NCI-H187 (cell line): ENCODE measurements at regions not wholly inside any gene's neighbourhood (a gene's known extent, or its start where the extent isn't known, plus 50 kb on each side); places are given as distances from the start of the nearest gene placed in this dataset.

Experiments
- DNase-seq, 2 experiments: peaks; one replicate each; lab custom pipeline; 2025; lab: John Stamatoyannopoulos, UW

DNA sequence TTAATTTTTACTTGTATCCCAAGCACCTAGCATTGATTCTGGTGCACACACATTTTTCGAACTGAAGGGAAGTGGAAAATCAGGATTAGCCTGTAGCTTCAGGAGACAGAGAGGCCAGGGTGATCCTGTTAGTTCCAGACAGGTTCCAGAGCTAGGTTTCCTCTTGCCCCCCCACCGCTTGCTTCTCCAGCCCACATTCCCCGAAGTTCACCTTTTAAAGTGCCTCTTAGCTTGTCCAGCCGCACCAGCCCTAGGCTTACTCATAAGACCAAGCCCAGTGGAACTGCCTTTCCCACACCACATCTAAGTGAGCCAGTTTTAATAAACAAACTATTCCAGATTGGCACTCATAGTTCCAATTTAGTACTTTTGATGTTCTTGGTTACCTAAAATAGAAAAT lies 898.6 kb upstream of the KLHL29 start:
- DNase-seq: no peak

DNA sequence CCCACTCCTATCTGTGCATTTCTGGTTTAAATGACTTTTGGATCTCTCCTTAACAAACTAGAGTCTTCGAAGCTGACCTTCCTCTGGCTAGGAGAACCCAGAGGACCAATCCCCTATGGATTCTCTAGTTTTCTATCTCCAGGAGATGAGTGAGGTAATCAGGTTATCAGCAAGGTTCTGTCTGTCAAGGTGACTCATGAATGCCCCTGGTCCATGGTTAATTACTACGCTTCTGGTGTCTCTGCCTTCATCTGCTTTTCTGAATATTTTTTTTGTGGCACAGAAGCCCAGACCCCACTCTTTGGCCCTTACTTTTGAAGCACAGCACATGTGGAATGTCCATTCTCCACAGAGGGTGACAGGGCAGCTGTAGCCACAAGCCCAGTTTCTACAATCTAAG lies 897.9 kb upstream of the KLHL29 start:
- no peak for DNase-seq

DNA sequence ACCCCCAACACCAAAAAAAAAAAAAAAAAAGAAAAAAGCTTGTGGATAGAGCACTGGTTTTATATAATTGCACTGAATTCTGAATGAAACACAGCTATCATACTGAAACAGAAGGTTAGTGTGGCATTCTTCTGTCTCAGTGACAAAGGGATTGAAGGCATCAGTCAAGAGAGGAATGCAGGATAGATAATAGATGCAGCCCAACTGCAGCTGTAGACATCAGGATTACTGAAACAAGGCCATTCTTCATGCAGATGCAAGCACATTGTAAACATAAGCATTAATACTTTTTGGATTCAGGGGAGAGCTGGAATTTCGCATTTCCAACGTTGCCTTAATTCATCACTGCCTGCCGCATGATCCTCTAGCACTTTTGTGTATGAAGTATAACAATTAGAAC lies 897.4 kb upstream of the KLHL29 start:
- DNase-seq: no peak

DNA sequence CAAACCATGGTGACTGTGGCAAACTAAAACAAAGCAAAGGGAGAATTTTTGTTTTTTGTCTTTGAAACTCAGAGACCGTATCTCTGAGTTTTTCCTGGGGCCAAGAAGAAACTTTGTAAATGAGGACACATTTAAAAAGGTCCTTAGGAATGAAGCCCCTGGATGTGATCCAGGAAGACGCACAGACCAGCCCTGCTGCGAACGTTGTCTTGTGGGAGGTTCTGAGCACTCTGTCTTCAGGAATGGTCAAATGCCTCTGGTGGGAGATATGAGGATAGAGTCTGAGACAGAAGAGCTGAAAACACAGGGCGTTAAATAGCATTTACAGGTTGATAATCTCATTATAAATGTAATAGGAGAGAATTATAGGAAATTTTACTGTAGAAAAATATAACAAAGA lies 893.5 kb upstream of the KLHL29 start:
- DNase-seq: no peak

DNA sequence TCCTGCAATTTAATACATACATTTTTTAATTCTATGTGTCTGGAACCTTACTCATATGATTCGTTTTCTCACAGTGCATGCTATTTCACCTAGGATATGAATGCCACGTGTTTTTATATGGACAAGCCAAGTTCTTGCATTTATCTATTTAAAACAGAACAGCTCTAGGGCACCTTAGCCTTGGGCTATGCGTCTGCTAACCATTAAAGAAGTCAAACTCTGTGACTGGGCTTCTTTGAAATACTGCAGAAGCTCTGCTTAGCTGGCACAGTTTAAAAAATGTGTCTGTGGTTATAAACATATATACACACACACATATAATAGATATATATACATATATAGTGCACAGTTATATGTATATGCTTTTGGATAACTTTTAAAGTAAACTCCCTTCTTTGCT lies 890.8 kb upstream of the KLHL29 start:
- no peak for DNase-seq

DNA sequence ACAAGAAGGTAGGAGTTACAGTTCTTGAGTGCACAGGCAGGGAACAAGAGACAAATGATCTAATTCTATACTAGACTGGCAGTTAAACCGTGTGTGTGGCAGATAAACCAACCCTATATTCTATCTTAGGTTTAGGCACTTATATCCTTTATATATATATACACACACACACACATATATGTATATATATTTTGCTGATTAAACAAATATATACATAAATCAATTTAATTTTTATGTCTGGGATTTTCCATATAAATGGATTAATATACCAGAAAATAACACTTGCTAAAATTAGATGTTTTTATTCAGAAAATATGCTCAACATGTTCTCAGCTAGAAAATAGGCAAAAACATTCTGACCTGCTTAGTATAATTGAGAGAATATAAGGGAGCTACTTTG lies 887.9 kb upstream of the KLHL29 start:
- no peak for DNase-seq

DNA sequence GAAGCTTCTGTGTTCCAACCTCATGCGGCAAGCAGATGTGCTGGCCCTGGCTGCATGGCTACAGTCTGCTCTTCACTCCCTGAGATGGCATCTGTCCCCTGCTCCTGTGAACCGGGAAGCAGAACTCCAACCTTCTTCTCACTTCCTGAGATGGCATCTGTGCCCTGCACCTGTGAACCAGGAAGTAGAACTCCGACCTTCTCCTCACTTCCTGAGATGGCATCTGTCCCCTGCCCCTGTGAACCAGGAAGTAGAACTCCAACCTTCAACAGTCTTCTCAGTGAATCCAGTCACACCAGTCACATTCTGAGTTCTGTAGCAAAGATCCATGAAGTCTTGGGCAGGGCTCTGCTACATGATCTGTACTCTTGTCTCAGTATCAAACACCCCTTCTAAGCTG lies 887.2 kb upstream of the KLHL29 start:
- no peak for DNase-seq

DNA sequence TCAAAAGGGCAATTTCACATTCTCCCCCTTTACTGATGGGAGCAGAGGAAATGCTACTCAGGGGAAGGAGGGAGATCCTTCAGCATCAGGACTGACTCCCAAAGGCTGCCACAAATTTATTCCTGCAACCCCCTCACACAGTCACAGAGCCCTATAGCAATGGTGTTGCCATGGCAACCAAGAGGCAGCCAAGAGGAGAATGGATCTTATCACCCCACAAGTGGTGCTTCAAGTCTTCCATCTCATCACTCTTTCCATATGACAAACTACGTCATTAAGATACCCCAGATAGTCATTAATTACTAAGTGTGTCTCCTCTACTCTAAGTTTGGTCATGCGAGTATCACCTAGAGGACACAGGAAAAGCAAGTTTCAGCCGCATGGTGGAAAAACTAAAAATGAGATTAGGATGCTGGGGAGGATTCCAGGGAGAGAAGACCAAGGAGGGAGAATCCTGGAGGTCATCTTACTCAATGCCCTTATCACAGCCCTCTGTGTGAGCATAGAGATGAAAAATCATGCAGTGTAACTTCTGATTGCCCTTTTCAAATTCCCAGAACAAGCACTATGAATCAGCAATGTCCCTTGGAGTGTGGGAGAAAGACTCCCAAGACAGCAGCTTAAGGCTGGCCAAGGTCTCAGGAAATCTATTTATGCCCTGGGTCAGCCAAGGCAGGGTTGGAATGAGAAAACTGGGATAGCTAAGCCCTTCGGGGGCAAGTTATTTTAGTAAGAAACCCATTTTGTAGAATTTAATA lies 885.7 kb upstream of the KLHL29 start:
- no peak for DNase-seq

DNA sequence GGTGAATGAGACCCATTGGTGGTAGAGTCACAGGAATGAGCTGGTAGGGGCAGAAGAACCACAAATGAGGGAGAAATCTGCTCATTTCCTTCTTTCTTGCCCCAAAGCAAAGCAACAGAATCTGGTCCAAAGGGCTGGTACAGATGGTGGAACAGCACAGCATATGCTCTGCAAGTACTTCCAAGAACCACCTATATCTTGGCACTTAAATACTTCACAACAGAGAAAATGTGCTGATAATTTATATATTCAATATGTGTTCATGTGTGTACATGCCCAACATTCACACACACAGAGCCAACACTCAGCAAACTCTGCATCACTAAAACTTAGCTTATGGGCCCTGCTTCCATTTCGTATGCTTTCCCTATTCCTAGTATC lies 884.4 kb upstream of the KLHL29 start:
- no peak for DNase-seq

DNA sequence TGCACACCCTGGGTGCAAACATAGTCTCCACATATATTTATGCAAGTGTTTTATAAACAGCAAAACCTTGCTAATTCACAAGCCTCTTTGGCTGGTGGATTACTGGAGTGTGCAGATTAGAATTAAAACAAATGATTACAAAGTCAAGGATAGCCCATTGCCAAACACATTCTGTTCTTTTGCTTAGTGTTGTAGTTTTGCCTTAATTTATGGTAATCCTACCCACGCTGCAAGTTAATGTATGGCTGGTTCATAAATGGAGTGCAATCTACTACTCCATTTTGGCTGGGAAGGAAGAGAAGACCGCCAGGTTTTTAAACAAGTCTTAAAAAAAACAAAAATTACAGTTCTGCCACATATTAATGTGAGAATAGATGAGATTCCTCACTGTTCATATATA lies 883.1 kb upstream of the KLHL29 start:
- DNase-seq: no peak

DNA sequence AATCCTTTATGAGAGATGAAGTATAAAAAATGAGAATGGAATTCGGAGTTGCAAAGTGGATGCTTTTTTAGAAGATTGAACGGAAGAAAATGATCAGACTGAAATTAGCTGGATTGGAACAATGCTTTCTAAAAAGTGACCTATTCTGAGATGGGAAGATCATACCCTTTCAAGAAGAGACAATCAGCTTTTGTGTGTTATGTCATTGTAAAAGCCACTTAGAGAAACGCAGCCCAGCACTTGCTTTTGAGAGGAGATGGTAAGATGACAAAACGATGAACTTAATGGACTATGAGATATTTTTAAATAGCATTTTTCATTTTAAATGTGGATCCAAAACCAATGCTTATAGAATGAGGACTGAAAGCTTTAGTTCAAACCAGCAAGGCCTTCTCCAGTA lies 871.4 kb upstream of the KLHL29 start:
- no peak for DNase-seq

DNA sequence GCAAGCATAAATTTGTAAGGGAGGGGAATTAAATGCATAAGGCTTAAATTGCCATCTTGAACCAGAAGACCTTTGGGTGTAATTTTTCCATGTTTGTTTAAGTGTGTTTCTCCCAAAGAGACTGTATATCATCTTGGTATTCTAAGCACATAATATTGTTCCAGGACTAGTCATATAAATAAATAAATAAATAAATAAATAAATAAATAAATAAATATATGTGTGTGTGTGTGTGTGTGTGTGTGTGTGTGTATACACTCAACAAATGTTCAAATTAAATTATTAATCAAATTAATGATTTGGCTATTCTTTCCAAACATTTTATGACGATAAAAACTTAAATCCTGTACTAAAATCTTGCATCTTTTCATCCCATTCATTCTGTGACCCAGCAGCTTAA lies 867.8 kb upstream of the KLHL29 start:
- no peak for DNase-seq

DNA sequence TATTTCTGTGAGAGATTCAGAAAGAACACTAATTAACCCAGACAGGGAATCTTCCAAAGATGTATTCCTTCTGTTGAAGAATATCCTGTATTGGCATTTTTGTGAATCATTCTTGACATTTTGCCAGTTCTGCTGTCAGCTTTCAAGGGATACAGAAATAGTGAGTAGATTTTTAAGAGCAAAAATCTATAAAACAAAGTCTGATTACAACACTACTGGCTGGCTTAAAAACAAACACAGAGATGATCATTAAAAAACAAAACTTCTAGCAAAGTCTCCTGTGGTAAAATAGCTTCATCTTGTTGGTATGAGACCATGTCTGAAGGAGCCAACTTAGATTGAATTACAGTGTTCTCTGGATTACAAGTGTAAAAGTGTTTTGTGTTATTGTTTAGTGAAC lies 866.3 kb upstream of the KLHL29 start:
- no peak for DNase-seq

DNA sequence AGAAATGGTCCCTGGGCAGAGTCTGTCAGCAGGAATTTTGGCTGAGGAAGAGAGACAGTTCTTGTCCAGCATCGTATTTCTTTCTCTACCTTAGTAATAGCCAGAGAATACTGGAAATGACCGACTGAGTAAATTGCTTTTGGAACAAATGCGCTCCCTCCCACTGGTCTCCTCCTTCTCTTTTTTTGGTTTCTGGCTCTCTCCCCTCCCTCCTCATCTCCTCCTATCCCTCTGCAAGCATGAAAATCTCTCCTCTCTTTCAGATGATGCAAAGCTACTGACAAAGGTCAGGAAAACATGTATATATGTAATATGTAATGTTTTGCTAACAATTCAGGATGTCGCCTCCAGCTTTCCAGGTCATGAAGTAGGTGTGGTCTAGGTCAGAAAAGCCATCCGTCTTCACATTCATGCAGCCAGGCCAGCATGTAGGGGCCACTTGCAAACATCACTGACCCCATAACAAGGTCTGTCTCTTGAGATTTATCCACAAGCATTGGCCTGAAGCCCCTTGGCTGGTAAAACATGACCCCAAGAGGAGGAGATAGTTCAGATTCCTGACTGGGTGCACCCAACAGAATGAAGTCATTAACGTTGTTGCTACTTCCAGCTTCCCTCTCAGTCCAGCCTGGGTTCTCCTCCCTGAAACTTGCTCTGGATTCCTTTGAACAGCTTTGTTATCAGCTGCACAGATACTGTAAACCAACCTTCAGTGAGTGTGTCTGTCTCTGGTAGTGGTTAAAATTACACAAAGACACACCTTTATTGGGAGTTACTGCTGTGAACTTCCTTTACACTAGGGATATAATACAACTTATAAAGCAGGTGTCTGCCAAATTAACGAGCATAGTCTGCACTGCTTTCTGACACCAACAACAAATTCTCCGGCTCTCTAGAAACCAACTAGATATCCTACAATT lies 864.4 kb upstream of the KLHL29 start:
- no peak for DNase-seq

DNA sequence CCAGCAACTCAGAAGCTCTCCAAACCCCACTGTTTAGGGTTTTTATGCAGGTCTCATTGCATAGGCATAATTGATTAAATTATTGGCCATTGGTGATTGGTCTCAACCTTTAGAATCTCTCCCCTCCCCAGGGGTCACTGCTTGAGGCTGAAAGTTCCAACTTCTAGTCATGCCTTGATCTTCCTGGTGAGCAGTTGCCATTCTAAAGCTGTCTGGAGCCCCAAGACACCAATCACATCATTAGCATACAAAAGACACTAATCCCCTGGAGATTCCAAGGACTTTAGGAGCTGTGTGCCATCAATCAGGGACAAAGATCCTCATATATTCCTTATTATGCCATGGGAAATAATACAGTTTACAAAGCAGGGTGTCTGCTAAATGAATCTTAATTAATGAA lies 863.4 kb upstream of the KLHL29 start:
- no peak for DNase-seq

DNA sequence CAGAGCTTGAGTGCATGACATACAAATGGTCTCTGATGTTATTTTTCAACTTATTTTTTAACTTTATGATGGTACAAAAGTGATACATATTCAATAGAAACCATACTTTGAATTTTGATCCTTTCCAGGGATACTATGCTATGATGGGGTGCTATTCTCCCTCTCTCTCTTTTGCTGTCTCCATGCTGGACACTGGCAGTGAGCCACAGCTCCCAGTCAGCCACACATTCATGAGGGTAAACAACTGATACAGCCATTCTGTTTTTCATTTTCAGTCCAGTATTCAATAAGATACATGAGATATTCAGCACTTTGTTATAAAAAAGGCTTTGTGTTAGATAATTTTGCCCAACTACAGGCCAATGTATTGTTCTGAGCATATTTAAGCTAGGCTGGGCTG lies 859.3 kb upstream of the KLHL29 start:
- DNase-seq: no peak

DNA sequence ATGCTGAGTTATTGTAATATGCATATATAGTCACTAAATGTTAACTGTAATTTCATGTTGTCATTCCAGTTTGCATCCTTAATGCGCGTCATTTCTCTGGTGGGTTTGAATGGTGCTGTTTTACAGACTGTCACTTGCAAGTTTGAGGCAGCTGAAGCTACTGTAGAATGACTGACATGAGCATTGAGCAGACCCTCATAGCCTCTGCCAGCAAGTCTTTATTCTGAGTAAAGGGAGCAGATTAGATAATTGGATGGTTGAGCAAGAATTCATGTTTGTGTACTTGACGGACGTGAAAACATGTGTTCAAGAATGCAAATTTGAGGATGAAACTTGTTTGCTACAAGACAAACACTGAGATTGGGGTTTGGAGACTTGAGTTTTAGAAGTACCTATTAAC lies 854.8 kb upstream of the KLHL29 start:
- DNase-seq: no peak

DNA sequence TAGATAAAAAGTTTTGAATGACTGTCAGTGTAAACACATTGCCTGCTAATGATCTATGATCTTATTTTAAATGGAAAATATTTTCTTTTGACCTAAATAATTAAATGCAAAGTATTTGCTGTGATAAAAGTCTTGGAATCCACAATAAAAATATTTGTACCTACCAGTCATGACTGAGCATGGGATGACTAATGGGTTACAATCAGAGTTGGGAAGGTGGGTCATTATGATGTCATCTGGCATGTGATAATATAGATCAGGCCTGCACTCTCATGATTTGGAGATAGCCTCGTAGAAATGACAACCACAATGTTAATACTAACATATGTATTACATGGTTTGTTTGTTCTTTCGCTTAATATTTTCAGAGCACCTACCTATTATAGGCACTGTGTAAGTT lies 848.8 kb upstream of the KLHL29 start:
- DNase-seq: no peak

DNA sequence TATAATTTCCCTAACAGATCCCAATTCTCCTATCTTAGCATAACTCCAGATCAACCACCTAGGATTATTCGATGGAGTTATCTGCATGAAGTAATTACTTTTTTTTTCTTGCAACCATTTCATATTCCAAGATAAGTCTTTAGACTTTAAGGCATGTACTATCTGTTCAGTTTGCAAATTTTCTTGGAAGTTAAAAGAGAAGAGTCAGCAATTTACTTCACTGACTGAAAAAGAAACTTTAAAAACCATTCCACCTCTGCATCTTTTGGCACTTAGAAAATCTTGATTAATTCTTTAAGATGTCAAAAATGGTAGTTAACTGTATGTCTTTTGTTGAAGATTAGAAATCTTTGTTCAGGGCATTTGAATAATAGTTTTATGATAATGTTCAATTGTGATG lies 830.5 kb upstream of the KLHL29 start:
- DNase-seq: no peak

DNA sequence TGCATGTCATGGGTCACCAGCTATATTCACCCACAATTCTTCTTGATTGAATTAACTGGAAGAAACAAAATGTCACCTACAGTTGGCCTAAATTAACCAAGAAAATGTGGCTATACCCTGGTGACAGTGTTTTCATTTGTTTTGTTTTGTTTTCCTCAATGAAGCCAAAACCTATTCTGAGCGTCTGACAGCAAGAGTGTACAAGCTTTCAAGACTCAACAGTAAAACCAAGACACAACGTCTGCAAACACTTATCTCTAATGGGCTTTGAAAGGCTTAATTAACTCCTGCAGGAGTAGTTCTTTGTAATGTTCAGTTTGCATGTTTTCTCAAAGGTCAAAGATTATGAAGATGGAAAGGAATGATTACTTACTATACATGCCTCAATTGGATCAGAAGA lies 827.6 kb upstream of the KLHL29 start:
- DNase-seq: no peak

DNA sequence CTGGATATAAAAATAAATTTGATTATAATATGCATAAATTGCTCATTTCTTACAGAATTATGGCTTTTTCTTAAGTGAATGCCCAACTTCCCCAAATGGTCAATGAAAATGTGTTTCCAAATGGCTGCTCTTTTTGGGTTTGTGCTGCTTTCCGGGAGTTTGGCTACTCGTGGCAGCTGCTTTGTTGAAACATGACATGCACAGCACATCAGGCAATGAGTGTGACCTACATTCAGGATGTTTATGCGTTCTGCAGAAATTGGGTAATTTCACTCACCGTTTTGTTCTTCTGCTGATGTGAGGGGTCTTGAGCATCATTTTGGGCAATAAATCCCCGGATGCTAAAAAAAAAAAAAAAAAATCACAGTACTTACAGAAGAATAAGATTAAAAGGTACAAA lies 825.0 kb upstream of the KLHL29 start:
- DNase-seq: no peak

DNA sequence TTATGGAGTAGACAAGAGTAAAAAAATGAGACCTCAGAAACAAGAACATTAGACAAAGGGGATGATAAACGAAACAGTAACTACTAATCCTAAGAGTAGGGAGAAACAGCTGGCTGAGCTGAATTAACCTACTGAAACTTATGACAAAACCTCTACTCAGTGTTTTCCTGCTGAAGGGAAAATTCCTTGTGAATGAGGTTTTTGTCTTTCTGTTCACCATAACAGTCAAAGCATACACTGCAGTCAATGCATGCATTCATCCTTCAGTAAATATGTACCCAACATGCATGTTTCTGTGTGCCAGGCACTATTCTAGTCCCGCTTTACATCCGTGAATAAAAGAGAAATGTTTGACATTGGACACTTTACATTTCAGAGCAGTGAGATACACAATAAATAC lies 805.6 kb upstream of the KLHL29 start:
- no peak for DNase-seq

DNA sequence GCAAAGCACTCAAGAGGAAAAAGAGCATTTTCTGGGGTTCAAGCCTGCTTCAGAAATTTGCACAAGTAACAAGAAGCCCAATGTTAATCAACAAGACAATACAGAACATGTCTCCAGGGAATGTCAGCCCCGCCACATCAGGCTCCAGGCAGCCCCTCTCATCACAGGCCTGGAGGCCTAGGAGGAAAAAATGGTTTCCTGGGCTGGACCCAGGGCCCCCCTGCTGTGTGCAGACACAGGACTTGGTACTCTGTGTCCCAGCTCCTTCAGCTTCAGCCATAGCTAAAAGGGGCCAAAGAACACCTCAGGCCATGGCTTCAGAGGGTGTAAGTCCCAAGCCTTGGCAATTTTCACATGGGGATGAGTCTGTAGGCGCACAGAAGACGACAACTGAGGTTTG lies 802.9 kb upstream of the KLHL29 start:
- DNase-seq: no peak

DNA sequence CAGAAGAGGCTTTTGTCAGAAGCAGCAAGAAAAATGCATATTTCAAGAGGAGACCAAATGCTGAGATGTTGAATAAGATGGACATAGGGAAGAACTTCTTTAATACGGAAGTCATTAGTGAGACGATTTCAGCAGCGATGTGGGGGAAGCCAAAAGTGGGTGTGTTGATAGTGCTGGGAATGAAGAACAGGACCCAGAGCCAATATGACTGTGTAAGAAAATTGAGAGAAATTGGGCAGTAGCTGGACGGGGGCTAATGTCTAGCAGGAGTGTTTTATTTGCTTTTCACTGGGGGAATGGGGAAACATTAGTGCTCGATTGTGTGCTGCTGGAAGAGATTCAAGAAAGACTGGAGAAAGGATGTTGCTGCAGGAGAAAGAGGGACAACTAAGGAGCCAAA lies 788.7 kb upstream of the KLHL29 start:
- no peak for DNase-seq
